Naive thymus-derived CD4-positive, alpha-beta T cell (primary cell): ENCODE measurements at regions not wholly inside any gene's neighbourhood (a gene's known extent, or its start where the extent isn't known, plus 50 kb on each side); places are given as distances from the start of the nearest gene placed in this dataset.

Source experiments
- ATAC-seq: fragments of 150-1000 bp; cut with Tn5 transposase; 2 replicates; pipeline ENCODE4 v1.10.0; 2021; ENCODE audit warnings: mild to moderate bottlenecking, moderate library complexity
- CTCF ChIA-PET: fragments of 350-600 bp; sonication (Branson Sonifier 250); formaldehyde crosslinking; loops from one replicate; lab custom pipeline; 2021; ENCODE audit warnings: antibody characterized with exemption; lab: Charles Lee
- POLR2A ChIA-PET: fragments of 350-600 bp; sonication (Branson Sonifier 250); formaldehyde crosslinking; loops from one replicate; lab custom pipeline; 2021; ENCODE audit warnings: antibody characterized with exemption, inconsistent platforms; lab: Charles Lee
- DNase-seq, 9 donors: peaks; one replicate each; pipeline versions ENCODE4 v3.0.0 to v3.0.0-alpha.2; 2020 to 2022; ENCODE audit warnings: mixed read lengths in 1 of 9
- H3K27ac ChIP-seq: one replicate; pipeline ENCODE4 v1.7.0; 2013; ENCODE audit warnings: mild to moderate bottlenecking, low read depth, low read length, moderate library complexity
- H3K27me3 ChIP-seq, 2 donors: one replicate each; pipeline ENCODE4 v1.7.0; 2013; ENCODE audit warnings: low read length in 2 of 2, mild to moderate bottlenecking in 2 of 2, moderate library complexity in 2 of 2; ENCODE audit not compliant: control insufficient read depth in 2 of 2, insufficient read depth in 2 of 2
- H3K36me3 ChIP-seq, 3 experiments: 1 replicate in 2 of 3; 2 replicates in 1 of 3; pipeline ENCODE4 v1.7.0; 2013; ENCODE audit warnings: low read length in 3 of 3, mild to moderate bottlenecking in 3 of 3, moderate library complexity in 1 of 3; ENCODE audit not compliant: insufficient read depth in 3 of 3, control insufficient read depth in 2 of 3
- H3K4me1 ChIP-seq, 2 donors: one replicate each; pipeline ENCODE4 v1.7.0; 2013; ENCODE audit warnings: low read length in 2 of 2, mild to moderate bottlenecking in 2 of 2, moderate library complexity in 1 of 2; ENCODE audit not compliant: control insufficient read depth in 2 of 2, insufficient read depth in 2 of 2
- H3K4me3 ChIP-seq: 2 replicates; pipeline ENCODE4 v1.7.0; 2013; ENCODE audit warnings: mild to moderate bottlenecking, low read length
- H3K9me3 ChIP-seq, 3 experiments: 1 replicate in 2 of 3; 2 replicates in 1 of 3; pipeline ENCODE4 v1.7.0; 2013; ENCODE audit warnings: low read length in 3 of 3; ENCODE audit not compliant: control insufficient read depth in 2 of 3
- H3K27ac Mint-ChIP-seq, 9 donors: one replicate each; pipeline ENCODE4 v1.8.0; 2020 to 2022; ENCODE audit warnings: mixed read lengths in 9 of 9, mild to moderate bottlenecking in 8 of 9, moderate library complexity in 5 of 9, inconsistent platforms in 2 of 9
- H3K27me3 Mint-ChIP-seq, 5 donors: one replicate each; pipeline ENCODE4 v1.8.0; 2021 to 2022; ENCODE audit warnings: mixed read lengths in 5 of 5, mild to moderate bottlenecking in 1 of 5
- H3K36me3 Mint-ChIP-seq, 5 donors: one replicate each; pipeline ENCODE4 v1.8.0; 2020 to 2022; ENCODE audit warnings: mixed read lengths in 5 of 5, mild to moderate bottlenecking in 3 of 5, inconsistent platforms in 1 of 5
- H3K4me1 Mint-ChIP-seq, 7 donors: one replicate each; pipeline ENCODE4 v1.8.0; 2020 to 2022; ENCODE audit warnings: mixed read lengths in 7 of 7, mild to moderate bottlenecking in 3 of 7, inconsistent platforms in 1 of 7
- H3K4me3 Mint-ChIP-seq, 10 donors: one replicate each; pipeline ENCODE4 v1.8.0; 2020 to 2022; ENCODE audit warnings: mild to moderate bottlenecking in 10 of 10, mixed read lengths in 10 of 10, moderate library complexity in 6 of 10, inconsistent platforms in 2 of 10
- H3K9me3 Mint-ChIP-seq, 11 donors: one replicate each; pipeline ENCODE4 v1.8.0; 2020 to 2022; ENCODE audit warnings: mixed read lengths in 11 of 11, mild to moderate bottlenecking in 4 of 11, inconsistent platforms in 1 of 11, moderate library complexity in 1 of 11
- intact Hi-C, 2 donors: fragments of 100-400 bp; cut with micrococcal nuclease; formaldehyde crosslinking; loops; one replicate each; pipeline ENCODE4 v1.15.1; 2023

- Mint-ChIP-seq H3K9me3 (peaks cover 0 to 7% (median 0%) of the 10 kb centered on the region in 11 donors), H3K27me3 (no peaks in the 10 kb centered on the region), H3K4me1 (no peaks in the 10 kb centered on the region), H3K36me3 (no peaks in the 10 kb centered on the region), H3K27ac (no peak overlapping the region), H3K4me3 (no peak overlapping the region)
- no peaks in the 10 kb centered on the region for H3K4me1 ChIP-seq
- CTCF ChIA-PET, result interaction anchor here (1.2 kb wide), 1 partner anchor 13 kb away, joined by 3 read pairs; no protein-coding TSS in a partner anchor
- POLR2A ChIA-PET, result no interaction called here
- H3K36me3 ChIP-seq, result no peaks in the 10 kb centered on the region
- peak; percentile 24 for ATAC-seq
- H3K27ac ChIP-seq, result no peak overlapping the region
- no peak for DNase-seq
- H3K9me3 ChIP-seq, result no peaks in the 10 kb centered on the region
- intact Hi-C loops, result loop anchor here in 1 of 2 donors (2.0 to 5.0 kb wide), 2 partner anchors 149 to 569 kb away; no protein-coding TSS in a partner anchor
- H3K4me3 ChIP-seq, result no peak overlapping the region
- no peaks in the 10 kb centered on the region for H3K27me3 ChIP-seq
These were observed 270.3 kb upstream of the DCBLD2 start for GRCh38 chr3:99171800-99172199.

GRCh38 chr3:99170867-99171517 lies 269.5 kb upstream of the DCBLD2 start:
- DNase-seq, result no peak
- no peak overlapping the region for H3K27ac Mint-ChIP-seq
- CTCF ChIA-PET, result no interaction called here

GRCh38 chr3:99167071-99167470 lies 265.6 kb upstream of the DCBLD2 start:
- ChIA-PET POLR2A (no interaction called here), CTCF (no interaction called here)
- DNase-seq (no peak), ATAC-seq (no peak)
- Mint-ChIP-seq H3K4me1 (peaks cover 0 to 2% (median 0%) of the 10 kb centered on the region in 7 donors), H3K27ac (no peak overlapping the region), H3K4me3 (no peak overlapping the region), H3K36me3 (no peaks in the 10 kb centered on the region), H3K27me3 (peaks cover 0 to 3% (median 0%) of the 10 kb centered on the region in 5 donors), H3K9me3 (peaks cover 0 to 4% (median 0%) of the 10 kb centered on the region in 11 donors)
- Histone ChIP-seq H3K27me3 (no peaks in the 10 kb centered on the region), H3K36me3 (no peaks in the 10 kb centered on the region), H3K4me1 (no peaks in the 10 kb centered on the region), H3K4me3 (no peak overlapping the region), H3K9me3 (no peaks in the 10 kb centered on the region), H3K27ac (no peak overlapping the region)
- intact Hi-C loops, result no loop called here

More at GRCh38 chr3:99170867-99171517, 269.5 kb upstream of the DCBLD2 start:
- Histone ChIP-seq H3K4me1 (no peaks in the 10 kb centered on the region), H3K27ac (no peak overlapping the region), H3K27me3 (no peaks in the 10 kb centered on the region), H3K9me3 (no peaks in the 10 kb centered on the region), H3K4me3 (no peak overlapping the region), H3K36me3 (no peaks in the 10 kb centered on the region)
- POLR2A ChIA-PET, result no interaction called here
- Mint-ChIP-seq H3K9me3 (peaks cover 0 to 7% (median 0%) of the 10 kb centered on the region in 11 donors), H3K4me1 (peaks cover 0 to 1% (median 0%) of the 10 kb centered on the region in 7 donors), H3K36me3 (no peaks in the 10 kb centered on the region), H3K27me3 (no peaks in the 10 kb centered on the region), H3K4me3 (no peak overlapping the region)
- ATAC-seq, result no peak
- intact Hi-C loops, result loop anchor here in 1 of 2 donors (5.0 kb wide), 1 partner anchor 569 kb away; no protein-coding TSS in a partner anchor

DNA sequence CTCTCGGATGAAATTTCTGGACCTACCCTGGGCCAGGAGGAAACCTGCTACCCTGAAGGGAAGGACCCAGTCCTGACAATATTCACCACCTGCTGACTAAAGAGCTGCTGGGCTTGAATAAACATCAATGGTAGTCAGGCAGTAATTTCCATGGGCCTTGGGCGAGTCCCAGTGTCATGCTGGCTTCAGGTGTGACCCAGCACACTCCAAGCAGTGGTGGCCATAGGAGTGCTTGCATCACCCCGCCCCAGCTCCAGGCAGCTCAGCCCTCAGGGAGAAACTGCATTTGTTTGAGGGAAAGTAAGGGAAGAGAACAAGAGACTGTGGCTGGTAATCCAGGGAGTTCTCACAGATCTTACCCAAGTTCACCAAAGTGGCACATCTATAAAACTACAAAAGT lies 261.8 kb upstream of the DCBLD2 start:
- no peaks in the 10 kb centered on the region for H3K27me3 ChIP-seq

DNA sequence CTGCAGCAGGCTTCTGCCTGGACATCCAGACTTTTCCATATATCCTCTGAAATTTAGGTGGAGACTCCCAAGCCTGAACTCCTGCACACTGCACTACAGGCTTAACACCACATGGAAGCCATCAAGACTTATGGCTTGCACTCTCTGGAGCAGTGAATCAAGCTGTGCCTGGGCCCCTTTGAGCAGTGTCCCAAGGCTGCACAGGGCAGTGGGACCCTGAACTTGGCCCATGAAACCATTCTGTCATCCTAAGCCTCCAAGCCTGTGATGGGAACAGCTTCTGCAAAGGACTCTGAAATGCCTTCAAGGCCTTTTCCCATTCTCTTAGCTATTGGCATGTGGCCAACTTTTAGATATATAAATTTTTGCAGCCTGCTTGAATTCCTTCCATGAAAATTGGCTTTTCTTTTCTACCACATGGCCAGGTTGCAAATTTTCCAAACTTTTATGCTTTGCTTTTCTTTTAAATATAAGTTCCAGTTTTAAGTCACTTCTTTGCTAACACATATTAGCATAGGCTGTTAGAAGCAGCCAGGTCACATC lies 257.8 kb upstream of the DCBLD2 start:
- Mint-ChIP-seq H3K4me1 (no peaks in the 10 kb centered on the region), H3K36me3 (no peaks in the 10 kb centered on the region), H3K27ac (no peak overlapping the region), H3K27me3 (peaks cover 0 to 4% (median 0%) of the 10 kb centered on the region in 5 donors), H3K9me3 (peaks cover 0 to 20% (median 13%) of the 10 kb centered on the region in 11 donors), H3K4me3 (no peak overlapping the region)
- intact Hi-C loops, result no loop called here
- H3K27me3 ChIP-seq, result no peaks in the 10 kb centered on the region
- no peaks in the 10 kb centered on the region for H3K36me3 ChIP-seq
- CTCF ChIA-PET, result no interaction called here
- ATAC-seq (no peak), DNase-seq (no peak)
- peaks cover 0 to 17% (median 0%) of the 10 kb centered on the region in 3 experiments for H3K9me3 ChIP-seq
- no peak overlapping the region for H3K27ac ChIP-seq
- no peak overlapping the region for H3K4me3 ChIP-seq
- POLR2A ChIA-PET, result no interaction called here
- H3K4me1 ChIP-seq, result no peaks in the 10 kb centered on the region

More for the DNA sequence above, 261.8 kb upstream of the DCBLD2 start:
- Histone ChIP-seq H3K27ac (no peak overlapping the region), H3K36me3 (no peaks in the 10 kb centered on the region), H3K9me3 (peaks cover 0 to 16% (median 0%) of the 10 kb centered on the region in 3 experiments), H3K4me1 (no peaks in the 10 kb centered on the region), H3K4me3 (no peak overlapping the region)
- intact Hi-C loops, result no loop called here
- ATAC-seq (no peak), DNase-seq (no peak)
- peaks cover 0 to 3% (median 0%) of the 10 kb centered on the region in 5 donors for H3K27me3 Mint-ChIP-seq
- peaks cover 0 to 2% (median 0%) of the 10 kb centered on the region in 7 donors for H3K4me1 Mint-ChIP-seq
- no peak overlapping the region for H3K27ac Mint-ChIP-seq
- H3K4me3 Mint-ChIP-seq, result no peak overlapping the region
- CTCF ChIA-PET, result no interaction called here
- POLR2A ChIA-PET, result no interaction called here
- no peaks in the 10 kb centered on the region for H3K36me3 Mint-ChIP-seq
- peaks cover 0 to 7% (median 4%) of the 10 kb centered on the region in 11 donors for H3K9me3 Mint-ChIP-seq

DNA sequence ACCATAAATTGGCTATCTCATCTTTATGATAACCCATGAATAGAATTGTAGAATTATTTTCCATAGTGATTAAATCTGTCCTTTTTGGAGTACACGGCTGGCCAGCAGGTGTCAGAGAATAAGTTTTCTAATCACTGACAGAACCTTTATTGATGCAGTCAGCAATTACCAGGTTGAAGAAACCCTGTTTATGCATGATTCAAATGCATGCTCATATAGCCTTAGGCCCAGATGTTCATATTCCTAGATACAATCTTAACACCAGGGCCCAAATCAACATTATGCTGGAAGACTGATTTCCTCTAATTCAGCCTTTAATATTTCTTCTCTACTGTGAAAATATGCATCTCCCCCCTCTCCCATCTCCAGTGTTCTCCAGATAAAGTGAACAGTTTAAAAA lies 243.5 kb upstream of the DCBLD2 start:
- POLR2A ChIA-PET, result no interaction called here
- intact Hi-C loops, result no loop called here
- H3K9me3 Mint-ChIP-seq, result peaks cover 0 to 11% (median 0%) of the 10 kb centered on the region in 11 donors

More for the DNA sequence above, 243.5 kb upstream of the DCBLD2 start:
- Mint-ChIP-seq H3K27me3 (peaks cover 0 to 9% (median 0%) of the 10 kb centered on the region in 5 donors), H3K4me1 (no peaks in the 10 kb centered on the region), H3K27ac (no peak overlapping the region), H3K4me3 (no peak overlapping the region), H3K36me3 (no peaks in the 10 kb centered on the region)
- CTCF ChIA-PET, result no interaction called here
- no peaks in the 10 kb centered on the region for H3K27me3 ChIP-seq
- H3K27ac ChIP-seq, result no peak overlapping the region
- no peaks in the 10 kb centered on the region for H3K9me3 ChIP-seq
- no peak overlapping the region for H3K4me3 ChIP-seq
- H3K4me1 ChIP-seq, result no peaks in the 10 kb centered on the region
- ATAC-seq (no peak), DNase-seq (no peak)
- no peaks in the 10 kb centered on the region for H3K36me3 ChIP-seq
